ENCODE measurements at regions not wholly inside any gene's neighbourhood (a gene's known extent, or its start where the extent isn't known, plus 50 kb on each side); places are given as distances from the start of the nearest gene placed in this dataset.
"Not testable (repeated sequence)": the region's sequence is repeated elsewhere in the genome, so short reads cannot be mapped to it uniquely, and the experiment has no call there.

GRCh38 chrX:508163-508562 is 121.5 kb upstream of the PPP2R3B start:
- Histone ChIP-seq H3K36me3 (ENCODE audit: insufficient read depth, low read length) (no peaks in the 10 kb centered on the region), H3K27ac (ENCODE audit: low read depth in 1 of 2, low read length in 2 of 2) (no peak overlapping the region), H3K4me3 (ENCODE audit: low read length) (no peak overlapping the region), H3K27me3 (ENCODE audit: control insufficient read depth in 1 of 2, insufficient read depth in 2 of 2, low read length in 2 of 2) (no peaks in the 10 kb centered on the region), H3K4me1 (ENCODE audit: insufficient read depth, low read length) (no peaks in the 10 kb centered on the region), H3K9me3 (ENCODE audit: control insufficient read depth in 1 of 2, insufficient read depth in 1 of 2, low read length in 2 of 2) (peaks cover 0 to 17% of the 10 kb centered on the region in 2 experiments)
- Mint-ChIP-seq H3K4me1 (ENCODE audit: low read depth) (no peaks in the 10 kb centered on the region), H3K9me3 (peaks cover 8% of the 10 kb centered on the region), H3K36me3 (ENCODE audit: low read depth) (no peaks in the 10 kb centered on the region), H3K27ac (no peak overlapping the region), H3K4me3 (no peak overlapping the region), H3K27me3 (peaks cover 14% of the 10 kb centered on the region)
- DNase-seq (no peak), ATAC-seq (ENCODE audit: poor library complexity) (no peak)
- ChIA-PET POLR2A (no interaction called here), CTCF (no interaction called here)
- no peak for TF ChIP-seq CTCF (IDR thresholded peaks at IDR 0.05)
- intact Hi-C loops (cut with DNase I, micrococcal nuclease) = no loop called here

GRCh38 chrX:508821-509220 is 121.8 kb upstream of the SHOX start:
- H3K27ac ChIP-seq (ENCODE audit: low read depth in 1 of 2, low read length in 2 of 2); H3K27ac Mint-ChIP-seq; H3K9me3 Mint-ChIP-seq; H3K4me1 Mint-ChIP-seq (ENCODE audit: low read depth); H3K36me3 Mint-ChIP-seq (ENCODE audit: low read depth); ATAC-seq (ENCODE audit: poor library complexity); H3K36me3 ChIP-seq (ENCODE audit: insufficient read depth, low read length); H3K4me3 ChIP-seq (ENCODE audit: low read length); H3K27me3 ChIP-seq (ENCODE audit: control insufficient read depth in 1 of 2, insufficient read depth in 2 of 2, low read length in 2 of 2); H3K4me3 Mint-ChIP-seq; H3K4me1 ChIP-seq (ENCODE audit: insufficient read depth, low read length); DNase-seq; intact Hi-C loops (cut with DNase I, micrococcal nuclease); CTCF ChIA-PET; POLR2A ChIA-PET: not testable (repeated sequence)
- peaks cover 0 to 16% of the 10 kb centered on the region in 2 experiments for H3K9me3 ChIP-seq (ENCODE audit: control insufficient read depth in 1 of 2, insufficient read depth in 1 of 2, low read length in 2 of 2)
- H3K27me3 Mint-ChIP-seq = peaks cover 14% of the 10 kb centered on the region

GRCh38 chrX:511089-511488 is 119.5 kb upstream of the SHOX start:
- H3K27me3 ChIP-seq (ENCODE audit: control insufficient read depth in 1 of 2, insufficient read depth in 2 of 2, low read length in 2 of 2); POLR2A ChIA-PET; H3K27ac ChIP-seq (ENCODE audit: low read depth in 1 of 2, low read length in 2 of 2); CTCF ChIA-PET; intact Hi-C loops (cut with DNase I, micrococcal nuclease); H3K27me3 Mint-ChIP-seq; H3K27ac Mint-ChIP-seq; ATAC-seq (ENCODE audit: poor library complexity); H3K36me3 ChIP-seq (ENCODE audit: insufficient read depth, low read length); H3K4me3 ChIP-seq (ENCODE audit: low read length); H3K4me3 Mint-ChIP-seq; DNase-seq; H3K4me1 ChIP-seq (ENCODE audit: insufficient read depth, low read length); H3K36me3 Mint-ChIP-seq (ENCODE audit: low read depth); H3K9me3 Mint-ChIP-seq; H3K4me1 Mint-ChIP-seq (ENCODE audit: low read depth): not testable (repeated sequence)
- peaks cover 0 to 12% of the 10 kb centered on the region in 2 experiments for H3K9me3 ChIP-seq (ENCODE audit: control insufficient read depth in 1 of 2, insufficient read depth in 1 of 2, low read length in 2 of 2)

- no peak overlapping the region for H3K4me3 Mint-ChIP-seq
- intact Hi-C loops (cut with DNase I, micrococcal nuclease) = no loop called here
- DNase-seq (no peak), ATAC-seq (ENCODE audit: poor library complexity) (no peak)
- Histone ChIP-seq H3K27ac (ENCODE audit: low read depth in 1 of 2, low read length in 2 of 2) (no peak overlapping the region), H3K27me3 (ENCODE audit: control insufficient read depth in 1 of 2, insufficient read depth in 2 of 2, low read length in 2 of 2) (no peaks in the 10 kb centered on the region), H3K4me3 (ENCODE audit: low read length) (no peak overlapping the region), H3K4me1 (ENCODE audit: insufficient read depth, low read length) (no peaks in the 10 kb centered on the region), H3K9me3 (ENCODE audit: control insufficient read depth in 1 of 2, insufficient read depth in 1 of 2, low read length in 2 of 2) (peaks cover 0 to 14% of the 10 kb centered on the region in 2 experiments), H3K36me3 (ENCODE audit: insufficient read depth, low read length) (no peaks in the 10 kb centered on the region)
- POLR2A ChIA-PET = no interaction called here
- no peaks in the 10 kb centered on the region for H3K9me3 Mint-ChIP-seq
- H3K27me3 Mint-ChIP-seq = peaks cover 7% of the 10 kb centered on the region
- H3K4me1 Mint-ChIP-seq (ENCODE audit: low read depth) = no peaks in the 10 kb centered on the region
- H3K36me3 Mint-ChIP-seq (ENCODE audit: low read depth) = no peaks in the 10 kb centered on the region
- H3K27ac Mint-ChIP-seq = no peak overlapping the region
- CTCF ChIA-PET = no interaction called here
- TF ChIP-seq CTCF (IDR thresholded peaks at IDR 0.05) = no peak
Observed at GRCh38 chrX:518319-518718, 112.3 kb upstream of the SHOX start.

All from CD4-positive, alpha-beta T cell (primary cell).